ENCODE measurements at regions not wholly inside any gene's neighbourhood (a gene's known extent, or its start where the extent isn't known, plus 50 kb on each side); places are given as distances from the start of the nearest gene placed in this dataset.

DNA sequence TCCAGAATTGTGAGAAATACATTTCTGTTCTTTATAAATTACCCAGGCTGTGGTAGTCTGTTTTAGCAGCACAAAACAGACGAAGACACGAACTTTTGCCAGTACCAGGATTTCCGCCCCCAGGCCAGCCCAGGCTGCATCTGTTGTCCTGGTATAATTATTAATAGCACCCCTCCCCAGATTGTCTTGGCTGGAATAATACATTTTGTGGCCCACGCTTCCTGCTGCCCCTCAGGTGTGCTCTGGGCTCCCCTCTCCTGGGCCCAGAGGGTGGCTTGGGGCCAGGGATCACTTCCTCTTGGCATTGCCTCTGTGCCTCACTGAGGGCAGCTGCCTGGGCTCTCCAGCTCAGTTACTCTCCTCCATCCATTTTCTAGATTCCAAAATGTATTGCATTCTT is 102.1 kb upstream of the HS6ST1 start:
- Histone ChIP-seq H3K36me3 (no peaks in the 10 kb centered on the region), H3K27ac (no peak overlapping the region), H3K4me3 (no peak overlapping the region), H3K9me3 (no peaks in the 10 kb centered on the region), H3K4me1 (no peaks in the 10 kb centered on the region), H3K27me3 (no peaks in the 10 kb centered on the region)
- peak in 1 of 3 donors; percentile 35 for DNase-seq
- intact Hi-C loops (cut with DNase I): no loop called here
- 87% methylated on average over 3 of the region's 4 CpGs for WGBS (ENCODE audit: insufficient coverage, low coverage, low lambda C conversion rate, missing lambda C conversion rate)
- peak in 1 of 4 donors; percentile 38 for ATAC-seq
- no peak for TF ChIP-seq POLR2A (IDR thresholded peaks at IDR 0.05)
- TF ChIP-seq, protein P1, sequence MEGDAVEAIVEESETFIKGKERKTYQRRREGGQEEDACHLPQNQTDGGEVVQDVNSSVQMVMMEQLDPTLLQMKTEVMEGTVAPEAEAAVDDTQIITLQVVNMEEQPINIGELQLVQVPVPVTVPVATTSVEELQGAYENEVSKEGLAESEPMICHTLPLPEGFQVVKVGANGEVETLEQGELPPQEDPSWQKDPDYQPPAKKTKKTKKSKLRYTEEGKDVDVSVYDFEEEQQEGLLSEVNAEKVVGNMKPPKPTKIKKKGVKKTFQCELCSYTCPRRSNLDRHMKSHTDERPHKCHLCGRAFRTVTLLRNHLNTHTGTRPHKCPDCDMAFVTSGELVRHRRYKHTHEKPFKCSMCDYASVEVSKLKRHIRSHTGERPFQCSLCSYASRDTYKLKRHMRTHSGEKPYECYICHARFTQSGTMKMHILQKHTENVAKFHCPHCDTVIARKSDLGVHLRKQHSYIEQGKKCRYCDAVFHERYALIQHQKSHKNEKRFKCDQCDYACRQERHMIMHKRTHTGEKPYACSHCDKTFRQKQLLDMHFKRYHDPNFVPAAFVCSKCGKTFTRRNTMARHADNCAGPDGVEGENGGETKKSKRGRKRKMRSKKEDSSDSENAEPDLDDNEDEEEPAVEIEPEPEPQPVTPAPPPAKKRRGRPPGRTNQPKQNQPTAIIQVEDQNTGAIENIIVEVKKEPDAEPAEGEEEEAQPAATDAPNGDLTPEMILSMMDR (IDR thresholded peaks at IDR 0.05): no peak

DNA sequence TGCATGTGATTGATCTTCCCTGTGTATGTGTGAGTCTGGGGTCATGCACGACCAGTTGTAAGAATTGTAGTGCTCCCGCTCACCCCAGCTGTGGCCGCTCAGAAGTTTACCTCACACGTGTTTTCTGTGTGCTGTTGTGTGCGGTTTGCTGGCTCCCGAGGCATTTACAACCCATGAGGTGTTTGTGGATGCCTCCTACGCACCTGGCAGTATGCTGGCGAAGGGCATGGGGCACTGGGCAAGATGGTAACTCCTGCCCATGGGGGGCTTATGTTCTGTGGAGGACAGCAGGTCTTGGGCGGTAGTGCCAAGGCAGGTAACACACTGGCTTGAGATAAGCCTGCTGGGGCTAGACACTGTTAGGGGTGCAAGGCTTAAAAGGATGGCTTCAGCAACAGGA is 102.6 kb upstream of the HS6ST1 start:
- Histone ChIP-seq H3K9me3 (no peaks in the 10 kb centered on the region), H3K4me1 (no peaks in the 10 kb centered on the region), H3K27me3 (no peaks in the 10 kb centered on the region), H3K4me3 (no peak overlapping the region), H3K36me3 (no peaks in the 10 kb centered on the region), H3K27ac (no peak overlapping the region)
- TF ChIP-seq, protein P1 (IDR thresholded peaks at IDR 0.05): no peak
- no peak for TF ChIP-seq POLR2A (IDR thresholded peaks at IDR 0.05)
- DNase-seq: peak in 1 of 3 donors; percentile 28
- ATAC-seq: no peak
- 87% methylated on average over 6 of the region's 9 CpGs for WGBS (ENCODE audit: insufficient coverage, low coverage, low lambda C conversion rate, missing lambda C conversion rate)
- intact Hi-C loops (cut with DNase I): no loop called here

GRCh38 chr2:128421861-128422311 is 103.2 kb upstream of the HS6ST1 start:
- H3K4me3 ChIP-seq: no peak overlapping the region
- DNase-seq: no peak
- H3K36me3 ChIP-seq: no peaks in the 10 kb centered on the region
- intact Hi-C loops (cut with DNase I): no loop called here
- no peaks in the 10 kb centered on the region for H3K4me1 ChIP-seq
- no peak for TF ChIP-seq POLR2A (IDR thresholded peaks at IDR 0.05)
- TF ChIP-seq, protein P1 (IDR thresholded peaks at IDR 0.05): no peak
- no peak overlapping the region for H3K27ac ChIP-seq
- WGBS (ENCODE audit: insufficient coverage, low coverage, low lambda C conversion rate, missing lambda C conversion rate): 80% methylated on average over 1 of the region's 15 CpGs
- no peaks in the 10 kb centered on the region for H3K9me3 ChIP-seq
- no peaks in the 10 kb centered on the region for H3K27me3 ChIP-seq
- no peak for ATAC-seq

DNA sequence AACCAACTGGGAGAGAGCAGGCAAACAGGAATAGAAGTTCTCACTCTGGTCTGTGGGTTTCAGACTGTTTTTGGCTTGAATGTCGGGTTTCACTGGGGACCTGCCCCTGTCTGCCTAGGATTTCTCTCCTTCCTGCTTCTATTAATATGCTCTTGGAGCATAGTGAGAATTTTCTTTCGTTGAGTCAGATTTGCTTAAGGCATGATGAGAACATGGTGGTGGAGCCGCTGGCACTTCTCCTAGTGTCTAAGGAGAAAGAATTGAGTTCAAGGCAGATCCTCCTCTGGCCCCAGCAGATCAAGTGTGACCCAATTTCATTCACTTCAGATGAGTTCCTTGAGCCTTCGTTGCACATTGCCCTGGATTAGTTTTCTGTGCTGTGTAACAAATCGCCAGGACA is 103.9 kb upstream of the HS6ST1 start:
- Histone ChIP-seq H3K27me3 (no peaks in the 10 kb centered on the region), H3K4me3 (no peak overlapping the region), H3K36me3 (no peaks in the 10 kb centered on the region), H3K27ac (no peak overlapping the region), H3K9me3 (no peaks in the 10 kb centered on the region), H3K4me1 (no peaks in the 10 kb centered on the region)
- DNase-seq (no peak), ATAC-seq (no peak)
- 86% methylated on average over 4 of the region's 5 CpGs for WGBS (ENCODE audit: insufficient coverage, low coverage, low lambda C conversion rate, missing lambda C conversion rate)
- intact Hi-C loops (cut with DNase I): no loop called here
- TF ChIP-seq, protein P1 (IDR thresholded peaks at IDR 0.05): no peak
- no peak for TF ChIP-seq POLR2A (IDR thresholded peaks at IDR 0.05)

- Histone ChIP-seq H3K9me3 (no peaks in the 10 kb centered on the region), H3K4me3 (no peak overlapping the region), H3K36me3 (no peaks in the 10 kb centered on the region), H3K27ac (no peak overlapping the region), H3K4me1 (no peaks in the 10 kb centered on the region), H3K27me3 (no peaks in the 10 kb centered on the region)
- TF ChIP-seq POLR2A (IDR thresholded peaks at IDR 0.05): no peak
- TF ChIP-seq, protein P1 (IDR thresholded peaks at IDR 0.05): no peak
- no peak for ATAC-seq
- intact Hi-C loops (cut with DNase I): no loop called here
- no peak for DNase-seq
Measured at GRCh38 chr2:128423788-128424165, 105.1 kb upstream of the HS6ST1 start.

Data from right lobe of liver (tissue), 6 donors.